Adipocyte (in vitro differentiated cells): ENCODE measurements at regions not wholly inside any gene's neighbourhood (a gene's known extent, or its start where the extent isn't known, plus 50 kb on each side); places are given as distances from the start of the nearest gene placed in this dataset.
"Not testable (repeated sequence)": the region's sequence is repeated elsewhere in the genome, so short reads cannot be mapped to it uniquely, and the experiment has no call there.

Experiments used
- DNase-seq: peaks from one replicate; pipeline ENCODE4 v3.0.0-alpha.2; 2015; ENCODE audit warnings: low read depth
- H3K27me3 ChIP-seq: replicated peaks from 2 replicates; pipeline ENCODE4 v1.7.0; 2013; ENCODE audit warnings: mild to moderate bottlenecking, low read length, moderate library complexity; ENCODE audit not compliant: control insufficient read depth, insufficient read depth
- H3K36me3 ChIP-seq: 2 replicates; pipeline ENCODE4 v1.7.0; 2013; ENCODE audit warnings: low read length, mild to moderate bottlenecking, moderate library complexity; ENCODE audit not compliant: control insufficient read depth, insufficient read depth, severe bottlenecking
- H3K4me1 ChIP-seq: 2 replicates; pipeline ENCODE4 v1.7.0; 2013; ENCODE audit warnings: mild to moderate bottlenecking, low read length, moderate library complexity; ENCODE audit not compliant: control insufficient read depth, insufficient read depth
- H3K4me3 ChIP-seq: 2 replicates; pipeline ENCODE4 v1.7.0; 2013; ENCODE audit warnings: mild to moderate bottlenecking, low read length, moderate library complexity
- H3K9ac ChIP-seq: 2 replicates; pipeline ENCODE4 v1.7.0; 2013; ENCODE audit warnings: mild to moderate bottlenecking, low read length, moderate library complexity
- H3K9me3 ChIP-seq: 2 replicates; pipeline ENCODE4 v1.7.0; 2013; ENCODE audit warnings: mild to moderate bottlenecking, low read length, moderate library complexity; ENCODE audit not compliant: control insufficient read depth

DNA sequence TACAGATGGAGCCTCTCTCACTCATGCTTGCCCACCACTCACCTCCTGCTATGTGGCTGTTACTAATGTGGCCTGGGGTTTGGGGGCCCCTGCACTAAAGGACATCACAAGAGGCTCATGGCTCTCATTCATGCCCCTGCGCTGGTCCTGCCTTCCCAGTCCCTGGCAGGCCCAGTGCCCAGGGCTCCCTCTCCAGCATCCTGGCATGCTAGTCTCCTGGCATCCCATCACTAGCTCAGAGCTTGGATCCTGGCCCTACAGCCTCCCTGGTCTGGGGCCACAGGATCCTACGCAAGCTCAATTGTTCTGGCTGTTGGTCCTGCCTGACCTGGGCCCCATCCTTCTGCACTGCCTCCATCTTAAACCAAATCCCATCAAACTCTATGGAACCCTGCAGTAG is 685.4 kb downstream of the PTPRU start:
- peaks cover 27% of the 10 kb centered on the region for H3K27me3 ChIP-seq
- peaks cover 3% of the 10 kb centered on the region for H3K9me3 ChIP-seq
- DNase-seq = no peak
- H3K9ac ChIP-seq = no peak overlapping the region
- no peaks in the 10 kb centered on the region for H3K4me1 ChIP-seq
- H3K36me3 ChIP-seq = no peaks in the 10 kb centered on the region
- H3K4me3 ChIP-seq = no peak overlapping the region

DNA sequence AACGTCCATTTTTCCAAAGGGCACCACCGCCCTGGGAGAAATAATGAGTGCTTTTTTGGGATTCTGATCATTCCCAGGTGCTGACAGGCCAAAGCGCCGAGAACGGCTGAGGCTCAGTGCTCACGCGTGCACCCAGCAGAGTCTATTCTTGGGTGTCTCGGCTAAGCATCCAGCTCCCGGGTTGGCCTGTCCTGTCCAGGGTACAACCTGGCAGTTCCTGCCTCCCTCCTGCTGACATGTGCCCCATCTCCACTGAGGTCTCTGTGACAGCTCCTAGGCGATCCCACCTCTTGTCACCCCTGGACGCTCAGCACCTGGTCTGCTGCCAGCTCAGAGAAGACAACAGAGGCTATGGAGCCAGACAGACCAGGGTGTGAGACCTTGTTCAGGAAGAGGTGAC is 684.5 kb downstream of the PTPRU start:
- Histone ChIP-seq H3K9ac (no peak overlapping the region), H3K4me3 (no peak overlapping the region), H3K27me3 (peaks cover 32% of the 10 kb centered on the region), H3K36me3 (no peaks in the 10 kb centered on the region), H3K9me3 (peaks cover 3% of the 10 kb centered on the region), H3K4me1 (peaks cover 1% of the 10 kb centered on the region)
- DNase-seq = no peak

DNA sequence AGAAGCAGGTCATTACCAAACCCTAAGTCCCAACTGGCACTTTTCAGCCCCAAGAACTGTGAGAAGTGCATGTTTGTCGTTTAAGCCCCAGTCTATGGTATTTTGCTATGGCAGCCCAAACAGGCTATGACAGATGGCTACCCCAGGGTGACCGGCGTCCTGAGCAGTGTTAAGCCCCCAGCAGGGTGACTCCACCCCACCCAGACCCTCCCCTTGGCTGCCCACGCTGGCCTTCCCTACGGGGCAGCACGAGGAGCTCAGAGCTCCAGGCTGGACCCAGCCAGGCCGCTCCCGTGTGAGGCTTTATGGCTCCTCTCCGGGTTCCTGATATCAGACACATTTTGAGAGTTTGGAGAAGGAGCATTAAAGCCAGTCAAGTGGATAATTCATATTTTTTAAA is 684.0 kb downstream of the PTPRU start:
- no peak for DNase-seq
- peaks cover 32% of the 10 kb centered on the region for H3K27me3 ChIP-seq
- peaks cover 4% of the 10 kb centered on the region for H3K4me1 ChIP-seq
- no peaks in the 10 kb centered on the region for H3K36me3 ChIP-seq
- H3K4me3 ChIP-seq = no peak overlapping the region
- H3K9me3 ChIP-seq = peaks cover 3% of the 10 kb centered on the region
- no peak overlapping the region for H3K9ac ChIP-seq

- not testable (repeated sequence) for H3K4me1 ChIP-seq, H3K36me3 ChIP-seq, H3K9ac ChIP-seq, H3K4me3 ChIP-seq, DNase-seq, H3K9me3 ChIP-seq
- H3K27me3 ChIP-seq = peaks cover 35% of the 10 kb centered on the region
Observed at GRCh38 chr1:29919041-29919440, 682.7 kb downstream of the PTPRU start.

DNA sequence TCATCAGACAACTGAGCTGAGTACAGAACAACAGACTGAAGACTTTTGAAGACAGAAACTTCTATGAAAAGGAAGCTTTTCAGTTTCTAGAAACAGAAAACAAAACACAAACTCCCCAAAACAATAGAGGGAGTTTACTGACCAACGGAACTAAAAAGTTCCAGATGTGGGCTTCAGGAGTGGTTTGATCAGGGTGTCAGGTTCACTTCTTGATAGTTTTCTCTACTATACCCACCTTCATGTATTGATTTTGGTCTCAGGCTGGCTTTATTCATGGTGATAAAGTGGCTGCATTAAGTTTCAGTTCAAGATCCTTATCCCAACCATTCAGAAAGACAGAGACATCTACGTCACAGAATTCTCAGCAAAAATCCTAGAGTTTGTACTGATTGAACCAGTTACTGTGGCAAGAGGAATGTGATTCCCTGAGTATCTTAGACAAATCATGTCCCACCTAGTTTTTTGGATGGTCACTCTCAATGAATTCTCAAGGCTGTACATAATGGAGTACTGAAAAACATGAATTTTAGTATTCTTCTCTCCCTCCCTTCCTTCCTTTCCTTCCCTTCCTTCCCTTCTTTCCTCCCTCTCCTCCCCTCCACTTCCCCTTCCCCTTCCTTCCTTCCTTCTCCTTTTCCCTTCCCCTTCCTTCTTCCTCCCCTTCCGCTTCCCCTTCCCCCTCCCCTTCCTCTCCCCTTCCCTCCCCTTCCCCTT is 680.5 kb downstream of the PTPRU start:
- H3K4me1 ChIP-seq = peaks cover 4% of the 10 kb centered on the region
- H3K9me3 ChIP-seq = peaks cover 6% of the 10 kb centered on the region
- no peak for DNase-seq
- H3K9ac ChIP-seq = no peak overlapping the region
- H3K27me3 ChIP-seq = peaks cover 28% of the 10 kb centered on the region
- no peak overlapping the region for H3K4me3 ChIP-seq
- no peaks in the 10 kb centered on the region for H3K36me3 ChIP-seq

DNA sequence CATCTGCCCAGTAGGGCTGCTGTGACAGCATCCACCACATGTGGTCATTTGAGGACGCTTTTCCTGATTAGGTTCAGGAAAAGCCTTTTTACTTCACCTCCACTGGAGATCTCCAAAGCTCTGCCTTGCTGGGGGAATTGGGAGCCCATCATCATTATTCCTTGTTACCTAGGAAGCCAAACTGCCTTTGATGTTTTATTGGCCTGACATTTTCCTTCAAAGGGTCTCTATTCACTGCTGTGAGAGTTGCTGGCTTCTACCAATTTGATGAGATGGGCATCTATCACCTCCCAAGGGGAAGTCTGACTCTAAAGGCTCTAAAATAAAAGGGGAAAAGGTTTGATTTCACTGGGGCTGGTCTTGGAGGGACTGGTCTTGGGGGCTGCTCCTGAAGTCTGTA is 678.6 kb downstream of the PTPRU start:
- H3K36me3 ChIP-seq = no peaks in the 10 kb centered on the region
- no peak overlapping the region for H3K9ac ChIP-seq
- H3K9me3 ChIP-seq = peaks cover 6% of the 10 kb centered on the region

GRCh38 chr1:29912425-29912824 is 676.1 kb downstream of the PTPRU start:
- peaks cover 4% of the 10 kb centered on the region for H3K4me1 ChIP-seq
- H3K9ac ChIP-seq = no peak overlapping the region
- no peaks in the 10 kb centered on the region for H3K36me3 ChIP-seq
- DNase-seq = peak; percentile 12
- H3K9me3 ChIP-seq = peaks cover 6% of the 10 kb centered on the region
- no peak overlapping the region for H3K4me3 ChIP-seq
- peaks cover 36% of the 10 kb centered on the region for H3K27me3 ChIP-seq

More for the DNA sequence above, 678.6 kb downstream of the PTPRU start:
- Histone ChIP-seq H3K27me3 (peaks cover 26% of the 10 kb centered on the region), H3K4me1 (peaks cover 4% of the 10 kb centered on the region), H3K4me3 (no peak overlapping the region)
- no peak for DNase-seq

DNA sequence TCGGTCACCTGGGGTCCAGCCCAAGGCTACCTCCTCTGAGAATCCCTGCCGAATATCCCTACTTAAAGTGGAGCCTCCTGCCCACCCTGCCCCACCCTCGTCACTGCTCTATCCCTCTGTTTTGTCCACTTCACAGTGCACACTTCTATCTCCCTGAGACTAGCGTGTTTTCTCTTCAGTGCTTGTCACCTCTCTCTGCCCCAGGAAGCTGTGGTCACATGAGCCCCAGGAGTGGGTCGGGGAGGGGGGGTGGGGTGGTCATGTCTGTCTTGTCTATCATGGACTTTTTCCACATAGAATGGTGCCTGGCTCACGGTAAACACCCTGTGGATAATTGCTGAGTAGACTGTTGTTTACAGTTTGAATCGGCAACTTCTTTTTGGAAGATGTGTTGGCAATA is 673.6 kb downstream of the PTPRU start:
- peaks cover 21% of the 10 kb centered on the region for H3K27me3 ChIP-seq
- no peak overlapping the region for H3K9ac ChIP-seq
- H3K36me3 ChIP-seq = no peaks in the 10 kb centered on the region
- no peaks in the 10 kb centered on the region for H3K4me1 ChIP-seq
- H3K9me3 ChIP-seq = peaks cover 6% of the 10 kb centered on the region
- no peak for DNase-seq
- no peak overlapping the region for H3K4me3 ChIP-seq

GRCh38 chr1:29907596-29907995 is 671.3 kb downstream of the PTPRU start:
- H3K27me3 ChIP-seq = peaks cover 17% of the 10 kb centered on the region
- H3K36me3 ChIP-seq = no peaks in the 10 kb centered on the region
- no peak overlapping the region for H3K4me3 ChIP-seq
- H3K4me1 ChIP-seq = no peaks in the 10 kb centered on the region
- no peak for DNase-seq
- no peak overlapping the region for H3K9ac ChIP-seq
- H3K9me3 ChIP-seq = peaks cover 6% of the 10 kb centered on the region

DNA sequence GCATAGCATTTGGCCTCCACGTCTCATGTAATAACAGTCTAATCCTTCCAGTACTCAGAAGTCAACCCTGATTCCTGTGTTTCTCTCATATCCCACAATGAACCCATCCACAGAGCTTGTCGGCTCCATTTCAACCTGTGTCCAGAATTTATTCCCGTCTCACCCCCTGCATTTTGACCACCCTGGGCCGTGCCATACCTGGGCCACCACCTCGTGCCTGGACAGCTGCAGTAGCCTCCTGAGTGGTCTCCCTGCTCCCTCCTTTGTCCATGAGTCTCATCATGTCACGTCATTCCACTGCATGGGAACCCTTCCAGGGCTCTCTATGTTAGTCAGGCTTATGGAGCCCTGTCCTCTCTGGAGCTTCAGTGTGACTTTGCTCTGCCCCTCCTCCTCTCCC is 670.6 kb downstream of the PTPRU start:
- Histone ChIP-seq H3K9ac (no peak overlapping the region), H3K4me3 (no peak overlapping the region), H3K36me3 (no peaks in the 10 kb centered on the region), H3K4me1 (no peaks in the 10 kb centered on the region), H3K27me3 (peaks cover 17% of the 10 kb centered on the region), H3K9me3 (no peaks in the 10 kb centered on the region)
- DNase-seq = no peak

DNA sequence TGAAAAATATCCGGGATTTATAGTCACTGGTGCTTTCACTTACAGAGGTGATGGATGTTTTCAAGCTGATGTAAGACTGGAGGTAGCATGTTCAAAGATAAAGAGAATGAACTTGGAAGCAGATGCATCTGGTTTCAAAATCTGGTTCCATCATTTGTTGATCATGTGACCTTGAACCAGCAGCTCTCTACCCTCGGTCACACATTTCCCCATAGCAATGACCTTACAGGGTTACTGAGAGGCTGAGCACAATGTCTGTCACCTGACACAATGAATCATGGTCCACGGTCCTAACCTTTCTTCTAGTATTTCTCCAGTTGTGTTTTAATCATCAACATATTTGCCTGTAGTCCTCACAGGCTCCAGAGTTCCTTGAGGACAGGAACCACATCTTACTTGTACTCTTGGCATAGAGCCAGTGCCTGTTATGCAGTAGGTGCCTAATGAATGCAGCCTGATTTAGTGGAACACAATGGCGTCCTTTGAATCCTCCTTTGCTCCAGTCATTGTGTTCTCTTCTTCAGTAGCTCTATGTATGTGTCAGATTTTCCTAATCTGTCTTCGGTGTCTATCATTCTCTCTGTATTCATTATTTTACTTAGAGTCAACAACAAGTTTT is 667.3 kb downstream of the PTPRU start:
- H3K9ac ChIP-seq = no peak overlapping the region
- no peaks in the 10 kb centered on the region for H3K36me3 ChIP-seq
- no peaks in the 10 kb centered on the region for H3K9me3 ChIP-seq
- H3K4me1 ChIP-seq = no peaks in the 10 kb centered on the region
- H3K27me3 ChIP-seq = peaks cover 33% of the 10 kb centered on the region
- H3K4me3 ChIP-seq = no peak overlapping the region
- no peak for DNase-seq
